ENCODE measurements at regions not wholly inside any gene's neighbourhood (a gene's known extent, or its start where the extent isn't known, plus 50 kb on each side); places are given as distances from the start of the nearest gene placed in this dataset.

DNA sequence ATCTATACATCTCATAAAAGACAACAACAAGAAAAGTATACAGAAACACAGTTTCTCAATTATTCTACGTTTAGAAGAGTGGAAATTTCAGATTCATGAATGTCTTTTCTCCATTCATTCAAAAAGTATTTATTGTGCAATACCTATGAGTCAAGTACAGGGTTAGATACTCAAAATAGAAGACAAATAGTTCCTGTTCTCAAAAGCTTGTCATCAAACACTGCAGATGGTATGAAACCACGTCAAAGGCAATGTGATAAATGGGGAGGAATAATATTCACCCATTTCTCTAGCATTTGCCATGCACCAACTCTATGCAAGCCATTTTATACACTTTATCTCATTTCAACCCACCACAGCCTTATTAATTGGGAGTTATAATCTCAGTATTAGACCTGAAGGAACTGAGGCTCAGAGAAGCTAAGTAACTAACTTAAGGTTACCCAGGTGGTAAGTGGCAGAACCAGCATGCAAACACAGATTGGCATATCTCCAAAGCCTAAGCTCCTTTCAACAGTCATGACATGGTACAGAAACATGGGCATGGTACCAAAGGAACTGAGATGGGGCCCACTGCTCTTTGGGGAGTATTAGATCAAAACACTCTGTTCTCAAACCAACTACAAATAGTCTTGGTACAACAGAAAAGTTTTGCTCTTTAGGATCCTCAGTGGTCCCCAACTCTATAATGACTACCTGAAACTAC, 67.2 kb upstream of the NPAS2 start:
- H3K4me3 ChIP-seq (ENCODE audit: low read length), result no peak overlapping the region
- TF ChIP-seq, protein P1, sequence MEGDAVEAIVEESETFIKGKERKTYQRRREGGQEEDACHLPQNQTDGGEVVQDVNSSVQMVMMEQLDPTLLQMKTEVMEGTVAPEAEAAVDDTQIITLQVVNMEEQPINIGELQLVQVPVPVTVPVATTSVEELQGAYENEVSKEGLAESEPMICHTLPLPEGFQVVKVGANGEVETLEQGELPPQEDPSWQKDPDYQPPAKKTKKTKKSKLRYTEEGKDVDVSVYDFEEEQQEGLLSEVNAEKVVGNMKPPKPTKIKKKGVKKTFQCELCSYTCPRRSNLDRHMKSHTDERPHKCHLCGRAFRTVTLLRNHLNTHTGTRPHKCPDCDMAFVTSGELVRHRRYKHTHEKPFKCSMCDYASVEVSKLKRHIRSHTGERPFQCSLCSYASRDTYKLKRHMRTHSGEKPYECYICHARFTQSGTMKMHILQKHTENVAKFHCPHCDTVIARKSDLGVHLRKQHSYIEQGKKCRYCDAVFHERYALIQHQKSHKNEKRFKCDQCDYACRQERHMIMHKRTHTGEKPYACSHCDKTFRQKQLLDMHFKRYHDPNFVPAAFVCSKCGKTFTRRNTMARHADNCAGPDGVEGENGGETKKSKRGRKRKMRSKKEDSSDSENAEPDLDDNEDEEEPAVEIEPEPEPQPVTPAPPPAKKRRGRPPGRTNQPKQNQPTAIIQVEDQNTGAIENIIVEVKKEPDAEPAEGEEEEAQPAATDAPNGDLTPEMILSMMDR (conservative IDR thresholded peaks at IDR 0.05; ENCODE audit: low read depth, low read length), result no peak
- DNase-seq (ENCODE audit: low read depth), result no peak

DNA sequence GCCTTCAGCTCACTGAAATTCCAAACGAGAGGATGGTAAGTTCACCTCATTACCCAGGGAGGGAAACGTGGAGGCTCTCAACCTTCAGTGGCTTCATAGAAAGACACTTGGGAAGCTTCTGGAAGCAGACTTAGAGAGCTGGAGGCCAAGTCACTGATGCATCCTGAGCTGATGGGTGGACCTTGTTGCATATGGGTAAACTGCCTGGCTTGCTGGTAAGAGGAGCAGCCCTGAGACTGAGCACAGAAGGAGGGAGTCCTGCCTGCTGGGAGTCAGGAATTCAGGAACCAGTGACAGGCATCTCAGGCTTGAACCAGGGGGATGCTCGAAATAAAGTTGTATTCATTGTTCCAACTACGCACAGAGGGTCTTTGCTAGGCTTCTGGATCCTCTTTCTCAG, 66.5 kb upstream of the NPAS2 start:
- DNase-seq (ENCODE audit: low read depth), result no peak
- no peak overlapping the region for H3K4me3 ChIP-seq (ENCODE audit: low read length)
- TF ChIP-seq, protein P1 (conservative IDR thresholded peaks at IDR 0.05; ENCODE audit: low read depth, low read length), result no peak

DNA sequence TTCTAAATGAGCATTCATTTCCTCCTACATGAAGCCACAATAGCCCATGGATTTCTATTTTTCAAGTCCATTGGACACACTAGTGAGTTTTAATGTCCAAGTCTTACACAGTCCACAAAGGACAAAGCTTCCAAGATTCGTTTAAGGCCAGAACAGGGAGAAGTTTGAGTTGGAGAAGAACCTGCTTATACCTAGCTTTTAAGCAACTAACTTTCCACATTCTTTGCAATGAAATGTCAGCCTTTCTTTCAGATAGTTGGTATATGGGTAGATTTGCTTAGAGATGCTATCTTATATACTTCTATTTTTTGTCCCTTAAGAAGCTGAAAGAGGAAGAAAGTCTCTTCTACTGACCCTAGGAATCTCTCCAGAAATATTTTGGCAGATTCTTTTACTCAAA, 66.1 kb upstream of the NPAS2 start:
- TF ChIP-seq, protein P1 (conservative IDR thresholded peaks at IDR 0.05; ENCODE audit: low read depth, low read length), result no peak

DNA sequence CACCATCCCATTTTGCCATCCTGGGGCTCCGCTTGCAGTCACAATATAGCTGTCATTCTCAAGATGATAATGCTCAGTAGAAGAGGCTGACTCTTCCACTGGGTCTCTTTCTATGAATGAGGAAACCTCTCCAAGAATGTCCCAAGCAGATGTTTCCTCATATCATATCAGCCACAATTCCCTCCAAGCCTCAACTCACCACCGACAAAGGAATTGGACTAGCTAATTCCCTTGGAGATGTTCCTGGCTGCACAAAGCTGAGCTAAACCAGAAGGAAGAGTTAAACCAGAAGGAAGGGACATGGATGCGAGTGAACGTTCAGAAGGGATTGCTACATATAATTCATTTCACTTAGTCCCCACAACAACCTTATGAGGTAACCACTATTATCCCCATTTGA, 65.0 kb upstream of the NPAS2 start:
- TF ChIP-seq, protein P1 (conservative IDR thresholded peaks at IDR 0.05; ENCODE audit: low read depth, low read length), result no peak
- no peak overlapping the region for H3K4me3 ChIP-seq (ENCODE audit: low read length)
- no peak for DNase-seq (ENCODE audit: low read depth)

More for the DNA sequence above, 66.1 kb upstream of the NPAS2 start:
- no peak overlapping the region for H3K4me3 ChIP-seq (ENCODE audit: low read length)
- DNase-seq (ENCODE audit: low read depth), result no peak

DNA sequence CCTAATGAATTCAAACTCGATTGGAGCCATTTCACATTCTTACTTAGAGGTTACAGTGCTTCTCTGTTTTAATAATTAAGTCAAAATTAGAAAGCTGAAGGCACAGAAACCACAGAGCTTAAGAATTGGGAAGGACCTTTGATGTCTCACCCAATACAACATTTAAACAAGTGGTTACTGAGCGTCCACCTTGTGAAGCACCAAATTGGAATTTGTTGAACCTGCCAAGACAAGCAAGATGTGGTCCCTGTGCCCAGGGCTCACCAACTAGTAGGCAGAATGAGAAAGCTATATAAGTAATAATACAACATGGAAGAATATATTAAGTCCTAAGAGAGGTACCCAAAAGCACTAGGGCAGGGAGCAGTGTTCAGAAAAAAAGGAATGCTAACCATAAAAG, 64.5 kb upstream of the NPAS2 start:
- DNase-seq (ENCODE audit: low read depth), result no peak
- no peak overlapping the region for H3K4me3 ChIP-seq (ENCODE audit: low read length)
- TF ChIP-seq, protein P1 (conservative IDR thresholded peaks at IDR 0.05; ENCODE audit: low read depth, low read length), result no peak

DNA sequence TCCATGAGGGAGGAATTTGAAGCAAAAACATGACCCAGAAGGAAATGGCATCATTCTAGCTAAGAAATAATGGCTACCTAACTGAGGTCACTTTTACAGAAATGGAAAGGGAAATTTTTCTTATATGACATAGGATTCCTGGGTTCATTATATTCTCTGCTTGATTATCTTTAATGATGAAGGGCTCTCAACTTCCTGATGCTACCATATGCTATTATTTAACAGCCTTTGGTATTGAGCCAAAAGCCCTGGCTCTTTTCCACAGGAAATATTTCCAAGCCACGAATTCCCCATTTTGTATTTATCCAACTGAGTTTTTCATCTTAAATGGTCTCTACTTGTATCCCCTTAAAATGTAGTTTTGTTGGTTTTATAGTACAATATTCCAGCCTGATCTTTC, 63.2 kb upstream of the NPAS2 start:
- TF ChIP-seq, protein P1 (conservative IDR thresholded peaks at IDR 0.05; ENCODE audit: low read depth, low read length), result no peak

DNA sequence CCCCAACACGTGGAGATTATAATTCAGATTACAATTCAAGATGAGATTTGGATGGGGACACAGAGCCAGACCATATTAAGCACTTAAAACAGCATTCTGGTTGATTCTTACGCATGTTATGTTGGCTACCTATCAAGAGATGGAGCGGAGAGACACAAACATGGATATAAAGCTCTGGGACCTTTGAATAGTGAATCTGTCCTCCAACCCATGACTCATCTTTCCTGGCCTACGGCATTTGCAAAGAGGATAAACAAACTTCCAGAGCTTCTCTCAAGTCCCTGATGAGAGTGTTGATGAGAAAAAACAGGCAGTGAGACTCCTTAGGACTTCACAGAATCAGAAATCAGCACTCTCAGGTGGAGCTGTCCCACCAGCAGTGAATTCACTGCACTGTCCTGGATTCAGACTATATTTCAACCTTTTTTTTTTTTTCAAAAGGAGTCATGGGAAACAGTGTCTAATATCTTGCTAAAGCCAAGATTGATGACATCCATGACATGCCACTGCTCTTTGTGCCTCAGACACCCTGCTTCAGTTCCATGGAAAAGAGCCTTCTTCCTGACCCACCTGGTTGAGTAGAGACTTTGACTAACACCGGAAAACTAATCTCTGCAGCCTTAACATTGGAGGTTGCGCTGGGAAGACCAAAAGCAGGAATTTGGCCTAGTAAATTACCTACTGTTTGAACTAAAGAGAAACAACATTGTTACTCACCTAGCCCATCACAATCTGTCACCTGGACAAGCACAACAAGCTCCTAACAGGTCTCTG, 62.1 kb upstream of the NPAS2 start:
- H3K4me3 ChIP-seq (ENCODE audit: low read length), result no peak overlapping the region
- no peak for DNase-seq (ENCODE audit: low read depth)
- TF ChIP-seq, protein P1 (conservative IDR thresholded peaks at IDR 0.05; ENCODE audit: low read depth, low read length), result no peak

More for the DNA sequence above, 63.2 kb upstream of the NPAS2 start:
- H3K4me3 ChIP-seq (ENCODE audit: low read length), result no peak overlapping the region
- DNase-seq (ENCODE audit: low read depth), result no peak

Measured in retinal pigment epithelial cell (primary cell).